Transverse colon (tissue), 4 donors: ENCODE measurements at regions not wholly inside any gene's neighbourhood (a gene's known extent, or its start where the extent isn't known, plus 50 kb on each side); places are given as distances from the start of the nearest gene placed in this dataset.
"Not testable (repeated sequence)": the region's sequence is repeated elsewhere in the genome, so short reads cannot be mapped to it uniquely, and the experiment has no call there.

Experiments used
- DNase-seq: peaks from one replicate; pipeline ENCODE4 v3.0.0-alpha.2; 2019
- H3K27ac ChIP-seq, 4 donors: fragments of 200-600 bp; sonication (generic); 2 replicates each; pipeline ENCODE4 v1.5.1; 2016 to 2018; ENCODE audit warnings: inconsistent platforms in 4 of 4
- H3K27me3 ChIP-seq: fragments of 200-600 bp; sonication (generic); 2 replicates; pipeline ENCODE4 v1.5.1; 2017; ENCODE audit warnings: inconsistent platforms
- H3K36me3 ChIP-seq, 4 donors: fragments of 200-600 bp; sonication (generic); 2 replicates each; pipeline ENCODE4 v1.5.1; 2017 to 2019; ENCODE audit warnings: inconsistent platforms in 4 of 4
- H3K4me1 ChIP-seq, 4 donors: fragments of 200-600 bp; sonication (generic); 2 replicates each; pipeline ENCODE4 v1.5.1; 2017 to 2020; ENCODE audit warnings: inconsistent platforms in 4 of 4
- H3K4me3 ChIP-seq, 4 donors: fragments of 200-600 bp; sonication (generic); 1 replicate in 1 of 4; 2 replicates in 3 of 4; pipeline versions ENCODE4 v1.5.1 to v1.6.1; 2017 to 2019; ENCODE audit warnings: inconsistent platforms in 4 of 4
- H3K9me3 ChIP-seq, 2 donors: fragments of 200-600 bp; sonication (generic); 2 replicates each; pipeline ENCODE4 v1.5.1; 2017 to 2019; ENCODE audit warnings: inconsistent platforms in 2 of 2
- EP300 ChIP-seq: sonication (generic); formaldehyde crosslinking; IDR thresholded peaks from one replicate; pipeline ENCODE4 v1.6.1; 2017; ENCODE audit warnings: antibody characterized with exemption, low read depth
- POLR2A ChIP-seq: fragments of 450-650 bp; IDR thresholded peaks from one replicate; pipeline ENCODE4 v1.6.1; 2016; ENCODE audit warnings: antibody characterized with exemption, mild to moderate bottlenecking, moderate library complexity
- POLR2AphosphoS5 ChIP-seq, 3 donors: sonication (generic); formaldehyde crosslinking; IDR thresholded peaks; one replicate each; pipeline ENCODE4 v1.6.1; 2016; ENCODE audit warnings: antibody characterized with exemption in 3 of 3
- WGBS, 2 donors: methylation state at CpG; one replicate each; pipeline ENCODE4 v1.1.5; 2018; ENCODE audit warnings: low coverage in 1 of 2; 5-methylcytosine and 5-hydroxymethylcytosine counted together
- in situ Hi-C, 4 donors: fragments of 200-750 bp; cut with MboI; loops; one replicate each; pipeline versions ENCODE4 v1.15.0 to v1.15.1; 2017; ENCODE audit warnings: low sequenced_read_pairs in 3 of 4, low pct_ligation_motif_present in 1 of 4, low pct_unique_long_range_greater_than_20kb in 1 of 4
- intact Hi-C: fragments of 100-400 bp; cut with DNase I; formaldehyde crosslinking; loops from one replicate; pipeline ENCODE4 v1.15.1; 2023; ENCODE audit warnings: low total_unique reads
- TF ChIP-seq, protein P1 (sequence below), 5 experiments: fragments of 200-600 bp in 3 of 5; fragments of 450-650 bp in 2 of 5; sonication (generic) in 3 of 5; IDR thresholded peaks; 1 replicate in 2 of 5; 2 replicates in 3 of 5; pipeline ENCODE4 v1.5.1; 2016 to 2017; ENCODE audit warnings: antibody characterized with exemption in 5 of 5, inconsistent platforms in 3 of 5, mild to moderate bottlenecking in 2 of 5, moderate library complexity in 1 of 5

- no peak for DNase-seq
- H3K4me3 ChIP-seq: no peak overlapping the region
- in situ Hi-C loops (no loop called here), intact Hi-C loops (no loop called here)
- no peak overlapping the region for H3K27ac ChIP-seq
- no peaks in the 10 kb centered on the region for H3K36me3 ChIP-seq
- H3K27me3 ChIP-seq: no peaks in the 10 kb centered on the region
- TF ChIP-seq POLR2A: no peak
- TF ChIP-seq EP300: no peak
- no peak for TF ChIP-seq POLR2AphosphoS5 (IDR thresholded peaks at IDR 0.05)
- TF ChIP-seq, protein P1, sequence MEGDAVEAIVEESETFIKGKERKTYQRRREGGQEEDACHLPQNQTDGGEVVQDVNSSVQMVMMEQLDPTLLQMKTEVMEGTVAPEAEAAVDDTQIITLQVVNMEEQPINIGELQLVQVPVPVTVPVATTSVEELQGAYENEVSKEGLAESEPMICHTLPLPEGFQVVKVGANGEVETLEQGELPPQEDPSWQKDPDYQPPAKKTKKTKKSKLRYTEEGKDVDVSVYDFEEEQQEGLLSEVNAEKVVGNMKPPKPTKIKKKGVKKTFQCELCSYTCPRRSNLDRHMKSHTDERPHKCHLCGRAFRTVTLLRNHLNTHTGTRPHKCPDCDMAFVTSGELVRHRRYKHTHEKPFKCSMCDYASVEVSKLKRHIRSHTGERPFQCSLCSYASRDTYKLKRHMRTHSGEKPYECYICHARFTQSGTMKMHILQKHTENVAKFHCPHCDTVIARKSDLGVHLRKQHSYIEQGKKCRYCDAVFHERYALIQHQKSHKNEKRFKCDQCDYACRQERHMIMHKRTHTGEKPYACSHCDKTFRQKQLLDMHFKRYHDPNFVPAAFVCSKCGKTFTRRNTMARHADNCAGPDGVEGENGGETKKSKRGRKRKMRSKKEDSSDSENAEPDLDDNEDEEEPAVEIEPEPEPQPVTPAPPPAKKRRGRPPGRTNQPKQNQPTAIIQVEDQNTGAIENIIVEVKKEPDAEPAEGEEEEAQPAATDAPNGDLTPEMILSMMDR (IDR thresholded peaks at IDR 0.05): no peak
- H3K9me3 ChIP-seq: no peaks in the 10 kb centered on the region
- no peaks in the 10 kb centered on the region for H3K4me1 ChIP-seq
- WGBS, 2 donors: 61 to 76% methylated on average over 2 of the region's 2 CpGs
Measured at GRCh38 chr6:54533567-54533966, 225.3 kb downstream of the TINAG start.

GRCh38 chr6:54535568-54535967 lies 227.3 kb downstream of the TINAG start:
- no peak for TF ChIP-seq POLR2AphosphoS5 (IDR thresholded peaks at IDR 0.05)
- no peak for TF ChIP-seq POLR2A
- Histone ChIP-seq H3K36me3 (no peaks in the 10 kb centered on the region), H3K9me3 (no peaks in the 10 kb centered on the region), H3K27ac (no peak overlapping the region), H3K27me3 (no peaks in the 10 kb centered on the region), H3K4me1 (no peaks in the 10 kb centered on the region), H3K4me3 (no peak overlapping the region)
- 67 to 79% methylated on average over 1 of the region's 1 CpG for WGBS, 2 donors
- in situ Hi-C loops: no loop called here
- no peak for DNase-seq
- intact Hi-C loops: no loop called here

GRCh38 chr6:54541541-54541940 lies 233.3 kb downstream of the TINAG start:
- intact Hi-C loops: no loop called here
- H3K27ac ChIP-seq: no peak overlapping the region
- in situ Hi-C loops: no loop called here
- H3K4me1 ChIP-seq: no peaks in the 10 kb centered on the region
- DNase-seq: no peak
- TF ChIP-seq, protein P1 (IDR thresholded peaks at IDR 0.05): no peak
- TF ChIP-seq POLR2AphosphoS5 (IDR thresholded peaks at IDR 0.05) (no peak), POLR2A (no peak), EP300 (no peak)
- H3K9me3 ChIP-seq: no peaks in the 10 kb centered on the region
- no peaks in the 10 kb centered on the region for H3K27me3 ChIP-seq
- H3K4me3 ChIP-seq: no peak overlapping the region
- 81 to 88% methylated on average over 1 of the region's 1 CpG for WGBS, 2 donors
- H3K36me3 ChIP-seq: no peaks in the 10 kb centered on the region

DNA sequence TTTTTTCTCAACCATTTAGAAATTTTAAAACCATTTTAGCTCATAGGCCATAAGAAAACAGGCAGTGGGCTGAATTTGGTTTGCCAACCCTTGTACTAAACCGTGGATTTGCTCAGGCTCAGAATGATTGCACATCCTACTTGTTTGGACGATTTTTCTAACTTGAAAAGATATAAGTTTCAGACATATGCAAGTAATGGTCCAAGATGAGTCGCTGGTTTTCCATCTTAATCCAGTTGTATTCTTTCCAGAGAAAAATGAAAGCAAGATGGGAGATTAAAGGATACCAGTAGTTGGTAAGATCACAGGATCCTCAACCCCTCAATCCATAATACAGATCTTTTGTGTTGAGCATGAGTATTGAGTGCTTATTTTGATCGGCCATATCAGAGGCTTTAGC lies 250.9 kb downstream of the TINAG start:
- TF ChIP-seq EP300 (no peak), POLR2AphosphoS5 (IDR thresholded peaks at IDR 0.05) (no peak), POLR2A (no peak)
- TF ChIP-seq, protein P1 (IDR thresholded peaks at IDR 0.05): no peak
- WGBS, 2 donors: 79 to 84% methylated on average over 4 of the region's 4 CpGs
- DNase-seq: no peak
- Histone ChIP-seq H3K27me3 (no peaks in the 10 kb centered on the region), H3K4me1 (no peaks in the 10 kb centered on the region), H3K4me3 (no peak overlapping the region), H3K9me3 (no peaks in the 10 kb centered on the region), H3K36me3 (no peaks in the 10 kb centered on the region), H3K27ac (no peak overlapping the region)
- intact Hi-C loops (no loop called here), in situ Hi-C loops (no loop called here)

GRCh38 chr6:54564188-54564587 lies 255.9 kb downstream of the TINAG start:
- in situ Hi-C loops, intact Hi-C loops, H3K27me3 ChIP-seq, H3K36me3 ChIP-seq, H3K9me3 ChIP-seq, H3K27ac ChIP-seq, H3K4me1 ChIP-seq, H3K4me3 ChIP-seq, DNase-seq: not testable (repeated sequence)
- WGBS, 2 donors: 92 to 96% methylated on average over 2 of the region's 2 CpGs
